HUDEP-2 (cell line): ENCODE measurements at regions not wholly inside any gene's neighbourhood (a gene's known extent, or its start where the extent isn't known, plus 50 kb on each side); places are given as distances from the start of the nearest gene placed in this dataset.
"Not testable (repeated sequence)": the region's sequence is repeated elsewhere in the genome, so short reads cannot be mapped to it uniquely, and the experiment has no call there.

ENCODE experiments used
- DNase-seq, 76 experiments: peaks; one replicate each; lab custom pipeline; 2025; ENCODE audit not compliant: unreplicated experiment in 76 of 76; lab: John Stamatoyannopoulos, UW

DNA sequence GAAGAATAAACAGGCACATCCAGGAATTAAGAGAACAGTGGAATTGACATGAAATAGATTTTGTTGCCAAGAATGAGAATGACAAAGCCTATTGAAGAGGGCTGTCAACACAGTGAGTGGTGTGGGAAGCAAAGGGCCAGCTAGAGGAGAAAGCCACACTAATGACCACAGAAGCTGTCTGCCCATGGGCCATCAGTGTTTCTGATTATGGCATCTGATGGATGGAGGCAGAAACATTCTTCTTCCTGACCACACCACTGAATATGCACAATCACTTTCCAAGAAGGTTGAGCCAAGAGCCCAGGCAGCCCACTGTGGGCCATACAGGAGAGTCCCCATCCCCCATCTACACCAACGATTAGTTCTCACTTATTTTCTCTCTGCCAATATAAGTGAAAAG lies 146.0 kb upstream of the SH3BP4 start:
- no peak for DNase-seq

DNA sequence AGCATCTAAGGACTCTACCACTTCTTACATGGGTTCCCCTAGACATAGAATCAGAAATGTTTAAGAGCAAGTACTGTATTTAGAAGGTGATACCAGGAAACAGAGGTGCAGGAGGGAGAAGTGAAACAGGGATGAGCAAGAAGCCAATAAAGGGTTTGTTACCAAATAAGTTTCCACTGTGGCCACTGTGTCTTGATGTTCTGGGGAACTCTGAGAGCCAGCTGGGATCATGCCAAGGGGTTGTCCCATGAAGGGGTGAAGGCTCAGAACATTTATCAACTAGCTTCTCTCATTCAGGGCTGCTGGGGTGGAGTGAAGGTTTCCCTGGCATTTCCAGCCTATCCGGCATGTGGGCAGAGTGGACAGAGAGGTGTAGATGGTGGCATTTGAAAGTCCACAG lies 147.1 kb upstream of the SH3BP4 start:
- no peak for DNase-seq

DNA sequence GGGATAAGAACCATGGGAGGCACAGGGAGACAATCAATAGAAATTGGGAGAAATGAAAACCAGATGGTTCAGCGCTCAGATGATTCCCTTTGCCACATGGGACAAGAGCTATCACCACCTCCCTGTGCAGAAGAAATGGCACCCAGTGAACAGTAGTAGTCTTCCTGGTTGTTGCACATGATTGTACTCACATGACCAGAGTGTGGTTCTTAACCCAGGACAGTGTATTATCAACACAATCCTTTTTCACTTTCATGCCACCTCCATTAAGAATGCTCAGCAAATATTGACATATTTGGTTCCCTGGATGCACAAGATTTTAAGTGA lies 149.0 kb upstream of the SH3BP4 start:
- no peak for DNase-seq

DNA sequence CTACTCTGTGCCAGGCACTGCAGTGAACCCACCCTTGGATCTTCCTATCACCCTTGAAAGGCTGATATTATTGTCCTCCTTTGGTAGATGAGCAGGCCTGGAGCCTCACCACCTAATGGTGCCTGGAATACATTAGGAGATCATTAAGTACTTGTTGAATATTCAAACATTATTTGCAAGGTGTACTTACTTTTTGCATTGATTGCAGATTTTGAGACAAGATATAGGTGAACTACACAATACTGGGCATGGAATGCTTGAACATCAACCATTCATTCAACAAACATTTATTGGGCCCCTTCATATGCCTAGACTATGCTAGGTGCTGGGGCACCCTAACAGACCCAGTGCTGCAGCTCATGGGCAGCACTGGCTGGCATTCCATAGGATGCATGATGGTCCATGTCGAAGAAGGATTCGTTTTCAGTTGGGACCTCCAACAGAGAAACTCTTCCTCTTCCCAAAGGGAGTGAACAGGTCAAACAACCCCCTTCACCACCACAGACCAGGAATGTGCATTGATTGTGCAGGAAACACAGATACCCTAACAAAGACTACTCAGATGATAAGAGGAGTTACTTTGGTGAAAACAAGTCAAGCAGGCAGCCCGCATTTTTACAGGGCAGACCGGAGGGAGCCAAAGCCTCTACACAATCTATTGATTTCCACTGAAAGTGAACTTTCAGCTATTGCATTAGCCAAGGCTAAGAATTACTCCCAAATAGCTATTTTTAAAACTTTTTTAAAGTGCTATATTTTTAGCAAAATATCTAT lies 149.6 kb upstream of the SH3BP4 start:
- no peak for DNase-seq

DNA sequence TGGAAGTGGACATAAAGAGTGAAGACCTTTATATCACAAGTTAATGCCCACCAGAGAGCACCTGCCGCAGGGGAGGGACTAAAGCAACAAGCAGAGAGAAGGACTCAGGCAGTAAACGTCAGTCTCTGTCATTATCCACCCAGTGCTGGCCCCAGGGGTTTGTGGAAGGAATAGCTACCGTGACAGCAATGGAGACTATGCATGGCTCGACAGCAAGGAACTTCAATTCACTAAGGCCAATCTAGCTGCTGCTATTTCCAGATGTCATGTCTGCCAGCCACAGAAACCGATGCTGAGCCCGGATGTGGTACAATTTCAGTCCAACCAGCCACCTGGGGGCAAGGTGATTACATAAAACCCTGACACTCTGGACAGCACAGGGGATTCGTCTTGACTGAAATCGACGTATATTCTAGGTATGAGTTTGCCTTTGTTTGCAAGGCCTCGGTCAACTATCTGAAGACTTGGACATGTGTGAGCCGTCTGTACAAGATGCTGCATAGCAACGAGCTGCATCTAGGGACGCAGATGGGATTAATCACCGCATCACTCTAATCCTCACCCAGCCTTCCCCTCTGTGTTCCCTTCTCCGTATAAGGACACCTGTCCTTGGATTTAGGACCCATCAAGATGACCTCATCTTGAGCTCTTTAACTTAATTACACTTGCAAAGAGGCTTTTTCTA lies 154.1 kb upstream of the SH3BP4 start:
- DNase-seq: no peak

DNA sequence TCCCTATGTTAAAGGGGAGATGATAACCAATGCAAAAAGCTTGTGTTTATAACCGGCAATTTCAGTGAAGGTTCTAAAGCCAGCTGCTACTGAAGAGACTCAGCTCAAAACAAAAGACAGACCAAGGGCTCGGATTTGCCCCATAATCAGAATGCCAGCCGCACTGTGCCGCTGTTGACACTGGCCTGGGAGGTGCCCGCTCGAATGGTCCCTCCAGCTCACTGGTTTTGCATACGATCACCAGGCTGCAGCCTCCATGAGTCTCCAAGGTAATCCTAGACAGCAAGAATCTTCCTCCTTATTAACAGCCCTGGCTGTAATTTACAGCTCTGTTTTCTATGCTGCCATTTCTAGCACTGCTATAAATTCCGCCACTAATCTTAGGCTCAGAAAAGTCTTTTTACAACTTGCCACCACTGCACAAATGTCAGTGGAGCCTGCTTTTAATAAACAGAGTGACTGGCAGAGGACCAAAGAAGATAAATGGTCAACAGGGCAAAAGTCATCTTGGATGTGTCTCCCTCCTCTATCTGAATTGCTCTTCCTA lies 155.7 kb upstream of the SH3BP4 start:
- no peak for DNase-seq

DNA sequence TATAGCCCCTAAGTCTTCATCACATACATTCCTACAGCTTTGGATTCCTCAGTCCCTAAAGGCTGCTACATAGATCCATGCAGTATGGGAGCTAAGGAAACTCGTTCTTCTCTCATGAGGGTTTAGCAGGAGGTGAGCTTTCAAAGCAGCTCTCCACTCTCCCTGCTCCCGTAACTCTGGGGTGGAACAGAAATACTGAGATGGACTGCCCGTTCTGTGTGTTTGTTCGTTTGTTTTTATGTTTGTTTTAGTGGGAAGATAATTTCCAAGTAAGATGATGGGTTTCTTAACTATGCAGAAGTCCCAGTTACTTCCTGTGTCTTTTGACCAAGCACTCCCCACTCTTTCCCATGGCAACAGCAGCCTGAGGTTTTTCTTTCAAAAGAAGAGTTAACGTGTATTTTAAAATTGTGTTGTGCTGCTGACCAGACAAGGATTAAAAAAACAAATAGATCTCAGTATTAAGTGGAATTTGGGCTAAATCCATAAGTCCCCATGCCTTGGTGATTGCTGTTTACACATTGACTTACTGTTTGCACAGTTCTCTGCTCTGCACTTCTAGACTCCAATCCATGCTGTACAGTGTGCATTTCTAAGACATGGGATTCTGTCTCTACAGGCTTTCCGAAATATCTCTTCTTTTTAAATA lies 156.4 kb upstream of the SH3BP4 start:
- no peak for DNase-seq

DNA sequence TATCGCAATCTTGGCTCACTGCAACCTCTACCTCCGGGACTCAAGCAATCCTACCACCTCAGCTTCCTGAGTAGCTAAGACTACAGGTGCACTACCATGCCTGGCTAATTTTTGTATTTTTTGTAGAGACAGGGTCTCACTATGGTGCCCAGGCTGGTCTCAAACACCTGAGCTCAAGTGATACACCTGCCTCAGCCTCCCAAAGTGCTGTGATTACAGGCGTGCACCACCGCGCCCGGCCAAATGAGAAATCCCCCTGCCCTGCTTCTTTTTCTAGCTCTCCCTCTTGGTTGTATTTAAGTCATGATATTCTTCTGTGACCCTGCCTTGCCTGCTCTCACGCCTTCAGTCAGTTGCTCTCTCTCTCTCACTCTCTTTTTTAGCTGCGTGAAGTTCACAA lies 157.0 kb upstream of the SH3BP4 start:
- no peak for DNase-seq

DNA sequence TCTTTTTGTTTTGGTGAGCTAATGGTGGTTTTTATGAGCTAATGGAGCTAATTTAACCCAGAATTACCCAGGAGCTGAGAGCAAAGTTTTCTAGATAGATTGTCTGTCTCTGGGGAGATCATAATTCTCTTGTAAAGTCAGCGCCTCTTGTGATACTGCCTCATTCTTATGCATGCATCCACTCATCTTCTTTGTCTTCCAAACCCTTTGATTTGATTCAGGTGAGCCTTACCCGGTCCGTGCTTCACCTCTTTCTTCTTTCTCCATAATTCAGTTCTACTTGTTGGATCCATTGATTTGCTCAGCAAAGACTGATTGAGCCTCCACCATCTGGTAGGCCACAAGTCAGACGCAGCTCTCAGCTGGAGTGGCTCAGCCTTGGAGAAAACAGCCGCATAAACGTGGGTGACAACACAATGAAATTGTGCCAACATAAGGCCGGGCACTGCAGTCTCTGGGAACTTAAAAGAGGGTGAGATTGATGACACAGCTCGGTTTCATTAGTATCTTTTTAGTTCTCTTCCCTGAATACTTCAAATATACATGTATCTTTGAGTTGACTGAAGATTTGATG lies 158.5 kb upstream of the SH3BP4 start:
- no peak for DNase-seq

DNA sequence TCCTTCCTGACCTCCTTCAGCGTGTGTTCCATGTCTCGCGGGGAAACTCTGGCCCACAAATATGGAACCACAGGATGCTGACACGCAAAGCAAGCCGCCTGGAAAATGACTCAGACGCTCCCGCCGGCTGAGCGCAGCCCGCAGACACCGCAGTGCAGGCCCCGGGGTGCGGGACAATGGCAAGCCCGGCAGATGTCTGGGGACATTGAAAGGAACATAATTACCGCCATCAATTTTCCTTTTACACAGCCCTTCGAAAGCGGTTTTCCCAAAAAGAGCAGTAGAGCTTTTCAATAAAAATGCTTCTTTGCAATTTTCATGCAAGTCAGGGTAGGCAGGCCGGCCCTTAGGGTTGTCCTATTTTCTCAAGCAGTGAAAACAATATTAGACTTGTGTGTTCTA lies 159.2 kb upstream of the SH3BP4 start:
- DNase-seq: no peak

DNA sequence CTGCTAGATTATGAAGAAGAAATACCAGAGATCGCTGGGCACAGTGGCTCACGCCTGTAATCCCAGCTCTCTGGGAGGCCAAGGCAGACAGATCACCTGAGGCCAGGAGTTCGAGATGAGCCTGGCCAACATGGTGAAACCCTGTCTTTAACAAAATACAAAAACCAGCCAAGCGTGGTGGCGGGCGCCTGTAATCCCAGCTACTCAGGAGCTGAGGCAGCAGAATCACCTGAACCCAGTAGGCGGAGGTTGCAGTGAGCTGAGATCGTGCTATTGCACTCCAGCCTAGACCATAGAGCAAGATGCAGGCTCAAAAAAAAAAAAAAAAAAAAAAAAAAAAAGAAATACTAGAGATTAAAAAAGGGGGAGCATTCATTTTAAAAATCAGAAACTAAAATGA lies 159.7 kb upstream of the SH3BP4 start:
- not testable (repeated sequence) for DNase-seq

DNA sequence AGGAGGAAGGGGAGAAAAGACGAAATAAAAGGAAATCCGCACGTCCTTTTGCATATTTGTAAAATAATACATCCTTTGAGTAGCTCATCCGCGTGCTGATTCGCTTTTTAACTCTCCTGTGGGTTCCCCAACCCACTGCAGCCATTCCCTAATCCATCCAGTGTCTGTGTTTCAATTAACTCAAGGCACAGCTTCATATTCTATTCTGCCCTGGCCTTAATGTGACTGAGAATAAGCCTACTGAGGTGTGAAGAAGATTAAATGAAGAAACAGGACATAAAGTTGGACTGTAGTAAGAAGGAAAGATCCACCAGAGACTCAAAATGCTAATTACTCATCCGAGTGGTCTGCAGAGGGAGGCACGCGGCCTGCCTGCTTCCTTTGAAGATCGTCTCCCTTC lies 161.4 kb upstream of the SH3BP4 start:
- DNase-seq: no peak

DNA sequence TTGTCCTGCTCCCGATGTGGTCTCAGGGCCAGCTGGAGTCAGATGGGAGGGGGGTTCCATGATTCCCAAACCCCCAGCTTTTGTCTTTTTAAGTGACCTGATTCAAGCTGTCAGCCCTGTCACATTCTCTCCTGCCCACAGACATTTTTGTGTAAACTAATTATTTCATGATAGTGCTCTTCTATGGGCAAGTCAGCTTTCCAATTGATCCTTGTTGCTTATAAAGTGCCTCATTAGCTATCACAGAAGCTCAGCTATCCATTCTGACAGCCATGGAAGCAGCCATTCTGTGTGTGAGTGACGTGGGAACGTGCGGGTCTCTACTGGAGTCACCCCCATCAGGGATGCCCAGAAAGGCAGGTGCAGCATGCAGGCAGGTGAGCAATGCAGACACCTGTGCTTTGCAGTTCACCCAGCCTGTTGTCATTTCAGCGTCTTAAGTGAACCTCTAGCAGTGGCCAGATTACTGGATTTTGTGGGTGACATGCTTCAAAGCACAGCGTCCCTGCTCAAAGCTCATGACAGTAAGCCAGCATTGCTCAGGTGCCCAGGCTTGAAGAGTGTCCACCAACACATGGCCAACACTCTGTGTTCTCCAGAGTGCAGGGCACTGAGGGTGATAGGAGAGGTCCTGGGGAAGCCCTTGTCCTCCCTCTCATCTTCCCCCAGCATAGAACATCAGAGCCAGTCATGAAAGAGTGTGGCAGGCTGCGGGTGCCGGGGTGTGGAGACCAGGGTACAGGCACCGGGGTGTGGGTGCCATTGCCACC lies 162.1 kb upstream of the SH3BP4 start:
- DNase-seq: no peak

DNA sequence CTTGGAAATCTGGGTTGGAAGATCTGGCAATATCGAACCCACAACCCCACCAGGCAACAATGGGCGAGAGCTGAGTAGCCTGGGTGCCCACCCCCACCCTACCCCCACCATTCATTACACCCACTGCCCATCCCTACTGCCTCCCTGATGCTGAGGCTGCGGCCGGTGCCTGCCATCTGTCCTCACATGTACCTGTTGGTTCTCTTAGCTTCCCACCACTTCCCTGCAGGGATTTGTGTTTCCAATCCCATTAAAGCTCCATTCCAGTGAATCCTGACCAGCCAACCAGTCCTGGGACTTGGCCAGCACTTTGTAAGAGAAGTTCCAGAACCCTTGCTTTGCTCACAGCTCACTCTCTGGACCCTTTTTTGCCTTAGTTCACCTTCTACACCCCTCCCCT lies 163.0 kb upstream of the SH3BP4 start:
- DNase-seq: no peak

DNA sequence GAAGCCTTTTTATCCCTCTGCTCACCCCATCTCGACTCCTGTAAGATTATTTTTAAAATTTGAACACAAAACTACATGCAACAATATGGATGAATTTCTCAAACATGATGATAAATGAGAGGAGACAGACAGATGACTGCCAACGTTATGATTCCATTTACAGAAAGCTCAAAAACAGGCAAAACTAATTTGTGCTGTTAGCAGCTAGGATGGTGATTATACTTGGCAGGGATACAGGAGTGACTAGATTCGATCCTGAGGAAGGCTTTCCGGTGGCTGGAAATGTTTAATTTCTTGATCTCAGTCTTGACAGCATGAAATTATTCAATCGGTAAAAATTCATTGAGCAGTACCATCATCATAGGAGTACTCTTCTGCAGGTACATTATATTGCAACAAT lies 163.4 kb upstream of the SH3BP4 start:
- DNase-seq: no peak

DNA sequence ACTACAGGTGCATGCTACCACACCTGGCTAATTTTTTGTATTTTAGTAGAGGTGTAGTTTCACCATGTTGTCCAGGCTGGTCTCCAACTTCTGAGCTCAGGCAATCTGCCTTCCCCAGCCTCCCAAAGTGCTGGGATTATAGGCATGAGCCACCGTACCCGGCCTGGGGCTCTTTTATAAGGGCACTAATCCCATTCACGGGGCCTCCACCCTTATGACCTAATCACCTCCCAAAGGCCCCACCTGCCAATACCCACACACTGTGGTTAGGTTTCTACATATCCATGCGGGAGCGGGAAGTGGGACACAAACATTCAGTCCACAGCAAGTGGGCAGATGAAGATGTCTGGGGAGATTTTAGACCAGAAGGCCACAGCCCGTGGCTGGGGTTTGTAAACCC lies 164.7 kb upstream of the SH3BP4 start:
- DNase-seq: no peak

DNA sequence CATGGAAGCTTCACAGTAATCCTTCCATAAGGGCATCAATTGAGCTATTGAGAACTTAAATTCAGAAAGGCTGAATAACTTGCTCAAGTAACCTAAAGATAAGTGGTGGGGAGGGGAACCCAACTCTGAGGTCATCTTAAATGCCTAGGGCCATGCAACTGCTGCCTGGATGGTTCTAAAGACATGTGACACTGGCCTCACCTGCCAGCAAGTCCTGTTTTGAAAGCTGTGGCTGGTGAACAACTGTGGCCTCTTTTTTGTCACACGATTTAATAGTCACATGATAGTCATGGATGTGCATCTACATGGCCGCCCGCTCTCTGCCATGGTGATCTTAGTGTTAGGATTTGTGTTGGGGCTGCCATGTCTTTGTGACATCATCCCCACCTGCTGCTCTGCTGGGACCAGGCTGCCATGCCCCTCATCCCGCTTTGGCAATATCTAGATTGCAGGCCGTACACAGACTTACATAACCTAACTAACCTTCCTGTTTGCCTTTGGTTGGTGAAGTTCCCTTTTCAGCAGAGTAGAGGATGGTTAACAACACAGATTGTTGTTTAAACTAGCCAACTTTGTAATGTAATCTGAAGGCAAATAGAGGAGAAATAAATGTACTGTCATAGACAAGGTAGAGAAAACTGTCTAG lies 177.9 kb upstream of the SH3BP4 start:
- no peak for DNase-seq

DNA sequence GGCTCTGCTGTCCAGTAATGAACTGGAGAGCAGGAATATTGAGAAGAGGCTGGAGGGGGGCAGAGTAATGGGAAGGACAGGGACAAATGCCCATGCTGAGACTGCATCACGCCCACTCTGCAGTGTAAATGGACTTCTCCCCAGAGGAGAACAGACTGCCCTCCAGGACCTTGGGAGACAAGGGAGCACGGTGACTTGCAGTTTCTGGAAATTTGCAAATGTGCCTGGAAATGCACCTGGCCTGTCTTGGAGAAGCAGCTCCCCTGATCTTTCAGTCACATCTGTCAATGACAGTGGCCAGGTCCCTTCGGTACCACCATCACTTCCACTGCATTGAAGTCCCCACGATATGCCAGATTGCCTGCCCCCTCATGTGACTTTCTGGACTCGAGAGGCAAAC lies 178.7 kb upstream of the SH3BP4 start:
- DNase-seq: no peak

DNA sequence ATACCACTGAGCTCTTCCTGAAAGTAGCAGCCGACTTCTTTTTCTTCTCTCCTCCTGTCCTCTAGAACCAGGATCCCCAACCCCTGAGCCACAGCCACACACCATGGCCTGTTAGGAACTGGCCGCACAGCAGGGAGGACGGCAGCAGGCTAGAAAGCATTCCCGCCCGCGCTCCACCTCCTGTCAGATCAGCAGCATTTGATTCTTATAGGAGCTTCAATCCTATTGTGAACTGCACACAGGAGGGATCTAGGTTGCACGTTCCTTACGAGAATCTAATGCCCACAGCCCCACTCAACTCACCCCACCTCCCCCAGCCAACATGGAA lies 179.1 kb upstream of the SH3BP4 start:
- no peak for DNase-seq

DNA sequence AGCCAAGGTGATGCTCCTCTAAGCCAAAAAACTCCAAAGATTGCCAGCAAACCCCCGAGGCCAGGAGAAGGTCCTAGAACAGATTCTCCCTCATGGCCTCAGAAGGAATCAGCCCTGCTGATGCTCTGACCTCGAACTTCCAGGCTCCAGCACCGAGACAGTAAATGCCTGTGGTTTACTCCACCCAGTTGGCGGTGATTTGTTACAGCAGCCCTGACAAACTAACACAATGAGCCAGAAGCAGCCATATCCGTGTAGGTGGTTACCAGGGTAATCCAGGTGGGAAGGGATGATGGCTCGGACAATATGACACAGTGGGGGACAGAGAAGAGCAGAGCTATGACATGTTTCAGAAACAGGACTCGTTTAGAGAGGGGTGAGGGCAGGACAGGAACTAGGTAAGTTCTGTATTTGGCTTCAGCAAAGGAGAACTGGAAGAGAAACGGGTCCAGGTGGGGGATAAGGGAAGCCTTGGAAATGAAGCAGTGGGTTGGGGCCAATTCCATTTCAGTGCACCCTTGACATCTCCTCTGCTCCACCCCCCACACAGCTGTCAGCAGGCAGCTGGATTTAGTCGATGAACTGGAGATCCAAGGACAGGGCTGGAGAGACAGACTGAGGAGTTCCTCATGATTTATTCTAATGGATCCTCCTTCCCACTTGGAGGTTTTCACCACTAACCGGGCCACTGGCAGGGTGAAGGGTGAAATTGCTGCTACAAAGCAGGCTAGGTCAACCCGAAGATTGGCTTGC lies 179.7 kb upstream of the SH3BP4 start:
- DNase-seq: no peak
